OCI-LY7 (cell line): ENCODE measurements at regions not wholly inside any gene's neighbourhood (a gene's known extent, or its start where the extent isn't known, plus 50 kb on each side); places are given as distances from the start of the nearest gene placed in this dataset.

Experiments
- EZH2phosphoT487 ChIP-seq: fragments of 200-600 bp; sonication (generic); IDR thresholded peaks from 2 replicates; pipeline ENCODE4 v1.6.1; 2018; ENCODE audit warnings: low read depth, borderline replicate concordance, mild to moderate bottlenecking, mixed run types, antibody characterized with exemption, low read length, moderate library complexity, mixed read lengths
- TF ChIP-seq, protein P1 (sequence below): fragments of 200-600 bp; sonication (generic); conservative IDR thresholded peaks from 2 replicates; pipeline ENCODE4 v1.5.1; 2014; ENCODE audit warnings: mild to moderate bottlenecking, antibody characterized with exemption, low read length, moderate library complexity, mixed read lengths

DNA sequence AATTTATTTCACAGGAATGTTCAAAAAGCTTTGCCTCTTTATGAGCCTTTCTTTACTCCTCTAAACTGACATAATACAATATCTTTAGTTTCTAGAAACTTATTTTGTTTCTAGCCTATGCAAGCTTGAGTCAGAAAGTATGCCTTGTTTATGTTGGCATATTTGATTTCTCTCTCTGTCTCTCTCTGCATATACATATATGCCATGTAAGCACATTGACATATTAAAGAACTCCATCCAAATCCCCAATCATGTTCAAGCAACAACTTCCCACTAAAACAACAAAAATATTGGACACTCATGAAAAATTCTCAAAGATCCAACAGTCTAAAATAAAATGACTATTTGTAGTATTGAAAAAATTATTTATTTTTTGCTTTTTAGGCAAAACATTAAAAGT lies 1651.2 kb upstream of the ACVR2A start:
- TF ChIP-seq, protein P1, sequence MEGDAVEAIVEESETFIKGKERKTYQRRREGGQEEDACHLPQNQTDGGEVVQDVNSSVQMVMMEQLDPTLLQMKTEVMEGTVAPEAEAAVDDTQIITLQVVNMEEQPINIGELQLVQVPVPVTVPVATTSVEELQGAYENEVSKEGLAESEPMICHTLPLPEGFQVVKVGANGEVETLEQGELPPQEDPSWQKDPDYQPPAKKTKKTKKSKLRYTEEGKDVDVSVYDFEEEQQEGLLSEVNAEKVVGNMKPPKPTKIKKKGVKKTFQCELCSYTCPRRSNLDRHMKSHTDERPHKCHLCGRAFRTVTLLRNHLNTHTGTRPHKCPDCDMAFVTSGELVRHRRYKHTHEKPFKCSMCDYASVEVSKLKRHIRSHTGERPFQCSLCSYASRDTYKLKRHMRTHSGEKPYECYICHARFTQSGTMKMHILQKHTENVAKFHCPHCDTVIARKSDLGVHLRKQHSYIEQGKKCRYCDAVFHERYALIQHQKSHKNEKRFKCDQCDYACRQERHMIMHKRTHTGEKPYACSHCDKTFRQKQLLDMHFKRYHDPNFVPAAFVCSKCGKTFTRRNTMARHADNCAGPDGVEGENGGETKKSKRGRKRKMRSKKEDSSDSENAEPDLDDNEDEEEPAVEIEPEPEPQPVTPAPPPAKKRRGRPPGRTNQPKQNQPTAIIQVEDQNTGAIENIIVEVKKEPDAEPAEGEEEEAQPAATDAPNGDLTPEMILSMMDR = no peak
- no peak for TF ChIP-seq EZH2phosphoT487
